K562 (cell line): ENCODE measurements at regions not wholly inside any gene's neighbourhood (a gene's known extent, or its start where the extent isn't known, plus 50 kb on each side); places are given as distances from the start of the nearest gene placed in this dataset.

Experiments used
- CBX2 ChIP-seq: fragments of 200-600 bp; sonication (generic); IDR thresholded peaks from one replicate; pipeline ENCODE4 v1.6.1; 2012; ENCODE audit warnings: mild to moderate bottlenecking, low read length, inconsistent platforms; ENCODE audit not compliant: insufficient read depth, poor library complexity, severe bottlenecking
- MAFG ChIP-seq: fragments of 450-650 bp; conservative IDR thresholded peaks from 2 replicates; pipeline ENCODE4 v1.6.1; 2016; ENCODE audit warnings: missing genetic modification characterization, missing compliant biosample characterization
- SRF ChIP-seq, 2 experiments: fragments of 250-450, 450-650 bp in 1 of 2; sonication (Bioruptor Pico) in 1 of 2; sonication (generic) in 1 of 2; formaldehyde crosslinking; IDR thresholded peaks; 2 replicates each; pipeline versions ENCODE4 v1.5.0 to v1.5.1; 2020 to 2022; ENCODE audit warnings: mild to moderate bottlenecking in 1 of 2, missing genetic modification reagents in 1 of 2
- YY1 ChIP-seq, 3 experiments: IDR thresholded peaks; 2 replicates each; pipeline ENCODE4 v1.6.1; 2011; ENCODE audit warnings: low read length in 2 of 3, mild to moderate bottlenecking in 2 of 3, moderate library complexity in 2 of 3, borderline replicate concordance in 1 of 3, control low read depth in 1 of 3, low read depth in 1 of 3; ENCODE audit not compliant: insufficient read depth in 3 of 3, insufficient replicate concordance in 2 of 3, control insufficient read depth in 1 of 3, insufficient read length in 1 of 3; ENCODE audit errors: extremely low read depth in 1 of 3
- ZBTB49 ChIP-seq: sonication (generic); formaldehyde crosslinking; IDR thresholded peaks from 2 replicates; pipeline ENCODE4 v1.8.0; 2022; ENCODE audit warnings: missing genetic modification reagents, mild to moderate bottlenecking, borderline replicate concordance
- ZC3H11A ChIP-seq: IDR thresholded peaks from 2 replicates; pipeline ENCODE4 v1.6.1; 2012; ENCODE audit warnings: low read depth, low read length, improper control_type of control experiment
- ZNF23 ChIP-seq: fragments of 250-450 bp; sonication (Bioruptor Pico); IDR thresholded peaks from 2 replicates; pipeline ENCODE4 v1.4.0; 2020; ENCODE audit warnings: mild to moderate bottlenecking
- ZNF384 ChIP-seq: IDR thresholded peaks from 2 replicates; pipeline ENCODE4 v1.6.1; 2012; ENCODE audit warnings: low read depth, low read length, improper control_type of control experiment
- TF ChIP-seq, protein P1 (sequence below): fragments of 450-650 bp; IDR thresholded peaks from 2 replicates; pipeline ENCODE4 v1.6.1; 2016; ENCODE audit warnings: antibody characterized with exemption

- TF ChIP-seq ZNF384 (no peak), MAFG (tag) (no peak), ZNF23 (CRISPR knock-in tag) (no peak), YY1 (IDR thresholded peaks at IDR 0.05; ENCODE audit: borderline replicate concordance in 1 of 3, control insufficient read depth in 1 of 3, extremely low read depth in 1 of 3, insufficient read depth in 3 of 3, insufficient read length in 1 of 3, insufficient replicate concordance in 2 of 3, low read depth in 1 of 3, low read length in 2 of 3) (no peak), CBX2 (no peak), ZBTB49 (CRISPR knock-in tag) (no peak), ZC3H11A (no peak), SRF (CRISPR knock-in tag; IDR thresholded peaks at IDR 0.05) (no peak)
- TF ChIP-seq, protein P1, sequence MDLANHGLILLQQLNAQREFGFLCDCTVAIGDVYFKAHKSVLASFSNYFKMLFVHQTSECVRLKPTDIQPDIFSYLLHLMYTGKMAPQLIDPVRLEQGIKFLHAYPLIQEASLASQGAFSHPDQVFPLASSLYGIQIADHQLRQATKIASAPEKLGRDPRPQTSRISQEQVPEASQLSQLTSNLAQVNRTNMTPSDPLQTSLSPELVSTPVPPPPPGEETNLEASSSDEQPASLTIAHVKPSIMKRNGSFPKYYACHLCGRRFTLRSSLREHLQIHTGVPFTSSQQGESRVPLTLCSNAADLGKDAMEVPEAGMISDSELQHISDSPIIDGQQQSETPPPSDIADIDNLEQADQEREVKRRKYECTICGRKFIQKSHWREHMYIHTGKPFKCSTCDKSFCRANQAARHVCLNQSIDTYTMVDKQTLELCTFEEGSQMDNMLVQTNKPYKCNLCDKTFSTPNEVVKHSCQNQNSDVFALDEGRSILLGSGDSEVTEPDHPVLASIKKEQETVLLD = no peak
Observed at GRCh38 chr12:54716261-54716660, 68.1 kb upstream of the DCD start.
